ENCODE measurements at regions not wholly inside any gene's neighbourhood (a gene's known extent, or its start where the extent isn't known, plus 50 kb on each side); places are given as distances from the start of the nearest gene placed in this dataset.

- TF ChIP-seq EZH2phosphoT487 (IDR thresholded peaks at IDR 0.05; ENCODE audit: borderline replicate concordance) (no peak), CTCF (conservative IDR thresholded peaks at IDR 0.05; ENCODE audit: low read length) (no peak)
These were observed 1069.1 kb upstream of the AUTS2 start for GRCh38 chr7:68529221-68529620.
